GM12878 (cell line): ENCODE measurements at regions not wholly inside any gene's neighbourhood (a gene's known extent, or its start where the extent isn't known, plus 50 kb on each side); places are given as distances from the start of the nearest gene placed in this dataset.

Experiments used
- BACH1 ChIP-seq: fragments of 450-650 bp; IDR thresholded peaks from 2 replicates; pipeline ENCODE4 v1.6.1; 2017; ENCODE audit warnings: mild to moderate bottlenecking, borderline replicate concordance
- CEBPB ChIP-seq, 2 experiments: fragments of 150-350 bp in 1 of 2; IDR thresholded peaks; 2 replicates each; pipeline ENCODE4 v1.6.1; 2012 to 2014; ENCODE audit warnings: low read depth in 2 of 2, low read length in 2 of 2, borderline replicate concordance in 1 of 2, inconsistent platforms in 1 of 2
- NR2F1 ChIP-seq: fragments of 450-650 bp; conservative IDR thresholded peaks from 2 replicates; pipeline ENCODE4 v1.6.1; 2017; ENCODE audit warnings: mild to moderate bottlenecking
- PAX8 ChIP-seq: fragments of 450-650 bp; IDR thresholded peaks from 2 replicates; pipeline ENCODE4 v1.6.1; 2017; ENCODE audit warnings: mild to moderate bottlenecking, moderate library complexity
- SREBF2 ChIP-seq: IDR thresholded peaks from 2 replicates; pipeline ENCODE4 v1.6.1; 2012; ENCODE audit warnings: mild to moderate bottlenecking, low read length
- STAT1 ChIP-seq: fragments of 450-650 bp; conservative IDR thresholded peaks from 2 replicates; pipeline ENCODE4 v1.6.1; 2014; ENCODE audit warnings: antibody characterized with exemption, mild to moderate bottlenecking
- ZBED1 ChIP-seq: IDR thresholded peaks from 2 replicates; pipeline ENCODE4 v1.6.1; 2016; ENCODE audit warnings: borderline replicate concordance
- TF ChIP-seq, protein P1 (sequence below): fragments of 450-650 bp; IDR thresholded peaks from 2 replicates; pipeline ENCODE4 v1.6.1; 2017; ENCODE audit warnings: mild to moderate bottlenecking
- TF ChIP-seq, protein P2 (sequence below): IDR thresholded peaks from 2 replicates; pipeline ENCODE4 v1.6.1; 2012; ENCODE audit warnings: improper control_type of control experiment, low read depth, low read length; ENCODE audit not compliant: insufficient replicate concordance
- TF ChIP-seq, protein P3 (sequence below): IDR thresholded peaks from 2 replicates; pipeline ENCODE4 v1.6.1; 2012; ENCODE audit warnings: mild to moderate bottlenecking, low read depth, low read length

GRCh38 chr10:44009891-44010632 is 361.4 kb upstream of the ZNF32 start (continued):
- TF ChIP-seq, protein P1, sequence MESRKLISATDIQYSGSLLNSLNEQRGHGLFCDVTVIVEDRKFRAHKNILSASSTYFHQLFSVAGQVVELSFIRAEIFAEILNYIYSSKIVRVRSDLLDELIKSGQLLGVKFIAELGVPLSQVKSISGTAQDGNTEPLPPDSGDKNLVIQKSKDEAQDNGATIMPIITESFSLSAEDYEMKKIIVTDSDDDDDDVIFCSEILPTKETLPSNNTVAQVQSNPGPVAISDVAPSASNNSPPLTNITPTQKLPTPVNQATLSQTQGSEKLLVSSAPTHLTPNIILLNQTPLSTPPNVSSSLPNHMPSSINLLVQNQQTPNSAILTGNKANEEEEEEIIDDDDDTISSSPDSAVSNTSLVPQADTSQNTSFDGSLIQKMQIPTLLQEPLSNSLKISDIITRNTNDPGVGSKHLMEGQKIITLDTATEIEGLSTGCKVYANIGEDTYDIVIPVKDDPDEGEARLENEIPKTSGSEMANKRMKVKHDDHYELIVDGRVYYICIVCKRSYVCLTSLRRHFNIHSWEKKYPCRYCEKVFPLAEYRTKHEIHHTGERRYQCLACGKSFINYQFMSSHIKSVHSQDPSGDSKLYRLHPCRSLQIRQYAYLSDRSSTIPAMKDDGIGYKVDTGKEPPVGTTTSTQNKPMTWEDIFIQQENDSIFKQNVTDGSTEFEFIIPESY, result no peak
- TF ChIP-seq, protein P2, sequence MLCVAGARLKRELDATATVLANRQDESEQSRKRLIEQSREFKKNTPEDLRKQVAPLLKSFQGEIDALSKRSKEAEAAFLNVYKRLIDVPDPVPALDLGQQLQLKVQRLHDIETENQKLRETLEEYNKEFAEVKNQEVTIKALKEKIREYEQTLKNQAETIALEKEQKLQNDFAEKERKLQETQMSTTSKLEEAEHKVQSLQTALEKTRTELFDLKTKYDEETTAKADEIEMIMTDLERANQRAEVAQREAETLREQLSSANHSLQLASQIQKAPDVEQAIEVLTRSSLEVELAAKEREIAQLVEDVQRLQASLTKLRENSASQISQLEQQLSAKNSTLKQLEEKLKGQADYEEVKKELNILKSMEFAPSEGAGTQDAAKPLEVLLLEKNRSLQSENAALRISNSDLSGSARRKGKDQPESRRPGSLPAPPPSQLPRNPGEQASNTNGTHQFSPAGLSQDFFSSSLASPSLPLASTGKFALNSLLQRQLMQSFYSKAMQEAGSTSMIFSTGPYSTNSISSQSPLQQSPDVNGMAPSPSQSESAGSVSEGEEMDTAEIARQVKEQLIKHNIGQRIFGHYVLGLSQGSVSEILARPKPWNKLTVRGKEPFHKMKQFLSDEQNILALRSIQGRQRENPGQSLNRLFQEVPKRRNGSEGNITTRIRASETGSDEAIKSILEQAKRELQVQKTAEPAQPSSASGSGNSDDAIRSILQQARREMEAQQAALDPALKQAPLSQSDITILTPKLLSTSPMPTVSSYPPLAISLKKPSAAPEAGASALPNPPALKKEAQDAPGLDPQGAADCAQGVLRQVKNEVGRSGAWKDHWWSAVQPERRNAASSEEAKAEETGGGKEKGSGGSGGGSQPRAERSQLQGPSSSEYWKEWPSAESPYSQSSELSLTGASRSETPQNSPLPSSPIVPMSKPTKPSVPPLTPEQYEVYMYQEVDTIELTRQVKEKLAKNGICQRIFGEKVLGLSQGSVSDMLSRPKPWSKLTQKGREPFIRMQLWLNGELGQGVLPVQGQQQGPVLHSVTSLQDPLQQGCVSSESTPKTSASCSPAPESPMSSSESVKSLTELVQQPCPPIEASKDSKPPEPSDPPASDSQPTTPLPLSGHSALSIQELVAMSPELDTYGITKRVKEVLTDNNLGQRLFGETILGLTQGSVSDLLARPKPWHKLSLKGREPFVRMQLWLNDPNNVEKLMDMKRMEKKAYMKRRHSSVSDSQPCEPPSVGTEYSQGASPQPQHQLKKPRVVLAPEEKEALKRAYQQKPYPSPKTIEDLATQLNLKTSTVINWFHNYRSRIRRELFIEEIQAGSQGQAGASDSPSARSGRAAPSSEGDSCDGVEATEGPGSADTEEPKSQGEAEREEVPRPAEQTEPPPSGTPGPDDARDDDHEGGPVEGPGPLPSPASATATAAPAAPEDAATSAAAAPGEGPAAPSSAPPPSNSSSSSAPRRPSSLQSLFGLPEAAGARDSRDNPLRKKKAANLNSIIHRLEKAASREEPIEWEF, result no peak
- no peak for TF ChIP-seq STAT1
- no peak for TF ChIP-seq PAX8
- no peak for TF ChIP-seq BACH1
- no peak for TF ChIP-seq NR2F1
- no peak for TF ChIP-seq SREBF2
- TF ChIP-seq ZBED1, result no peak
- TF ChIP-seq, protein P3, sequence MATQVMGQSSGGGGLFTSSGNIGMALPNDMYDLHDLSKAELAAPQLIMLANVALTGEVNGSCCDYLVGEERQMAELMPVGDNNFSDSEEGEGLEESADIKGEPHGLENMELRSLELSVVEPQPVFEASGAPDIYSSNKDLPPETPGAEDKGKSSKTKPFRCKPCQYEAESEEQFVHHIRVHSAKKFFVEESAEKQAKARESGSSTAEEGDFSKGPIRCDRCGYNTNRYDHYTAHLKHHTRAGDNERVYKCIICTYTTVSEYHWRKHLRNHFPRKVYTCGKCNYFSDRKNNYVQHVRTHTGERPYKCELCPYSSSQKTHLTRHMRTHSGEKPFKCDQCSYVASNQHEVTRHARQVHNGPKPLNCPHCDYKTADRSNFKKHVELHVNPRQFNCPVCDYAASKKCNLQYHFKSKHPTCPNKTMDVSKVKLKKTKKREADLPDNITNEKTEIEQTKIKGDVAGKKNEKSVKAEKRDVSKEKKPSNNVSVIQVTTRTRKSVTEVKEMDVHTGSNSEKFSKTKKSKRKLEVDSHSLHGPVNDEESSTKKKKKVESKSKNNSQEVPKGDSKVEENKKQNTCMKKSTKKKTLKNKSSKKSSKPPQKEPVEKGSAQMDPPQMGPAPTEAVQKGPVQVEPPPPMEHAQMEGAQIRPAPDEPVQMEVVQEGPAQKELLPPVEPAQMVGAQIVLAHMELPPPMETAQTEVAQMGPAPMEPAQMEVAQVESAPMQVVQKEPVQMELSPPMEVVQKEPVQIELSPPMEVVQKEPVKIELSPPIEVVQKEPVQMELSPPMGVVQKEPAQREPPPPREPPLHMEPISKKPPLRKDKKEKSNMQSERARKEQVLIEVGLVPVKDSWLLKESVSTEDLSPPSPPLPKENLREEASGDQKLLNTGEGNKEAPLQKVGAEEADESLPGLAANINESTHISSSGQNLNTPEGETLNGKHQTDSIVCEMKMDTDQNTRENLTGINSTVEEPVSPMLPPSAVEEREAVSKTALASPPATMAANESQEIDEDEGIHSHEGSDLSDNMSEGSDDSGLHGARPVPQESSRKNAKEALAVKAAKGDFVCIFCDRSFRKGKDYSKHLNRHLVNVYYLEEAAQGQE, result no peak
- no peak for TF ChIP-seq CEBPB (IDR thresholded peaks at IDR 0.05; ENCODE audit: borderline replicate concordance in 1 of 2, low read depth in 2 of 2, low read length in 2 of 2)
